ENCODE measurements at regions not wholly inside any gene's neighbourhood (a gene's known extent, or its start where the extent isn't known, plus 50 kb on each side); places are given as distances from the start of the nearest gene placed in this dataset.

GRCh38 chr22:48577691-48578090 lies 1250.0 kb downstream of the BRD1 start:
- TF ChIP-seq ZFP30 (CRISPR knock-in tag; IDR thresholded peaks at IDR 0.05) (no peak), POU6F1 (CRISPR knock-in tag; IDR thresholded peaks at IDR 0.05; ENCODE audit: borderline replicate concordance, low read depth) (no peak), TCF4 (CRISPR knock-in tag; IDR thresholded peaks at IDR 0.05; ENCODE audit: borderline replicate concordance) (no peak), CSDC2 (CRISPR knock-in tag; IDR thresholded peaks at IDR 0.05) (no peak), SNAI2 (CRISPR knock-in tag; IDR thresholded peaks at IDR 0.05) (no peak), ZFP3 (CRISPR knock-in tag; IDR thresholded peaks at IDR 0.05) (no peak), ZNF8 (CRISPR knock-in tag; IDR thresholded peaks at IDR 0.05) (no peak), ESRRG (CRISPR knock-in tag; IDR thresholded peaks at IDR 0.05) (no peak), BACH2 (CRISPR knock-in tag; IDR thresholded peaks at IDR 0.05; ENCODE audit: borderline replicate concordance) (no peak)
- TF ChIP-seq, protein P1, sequence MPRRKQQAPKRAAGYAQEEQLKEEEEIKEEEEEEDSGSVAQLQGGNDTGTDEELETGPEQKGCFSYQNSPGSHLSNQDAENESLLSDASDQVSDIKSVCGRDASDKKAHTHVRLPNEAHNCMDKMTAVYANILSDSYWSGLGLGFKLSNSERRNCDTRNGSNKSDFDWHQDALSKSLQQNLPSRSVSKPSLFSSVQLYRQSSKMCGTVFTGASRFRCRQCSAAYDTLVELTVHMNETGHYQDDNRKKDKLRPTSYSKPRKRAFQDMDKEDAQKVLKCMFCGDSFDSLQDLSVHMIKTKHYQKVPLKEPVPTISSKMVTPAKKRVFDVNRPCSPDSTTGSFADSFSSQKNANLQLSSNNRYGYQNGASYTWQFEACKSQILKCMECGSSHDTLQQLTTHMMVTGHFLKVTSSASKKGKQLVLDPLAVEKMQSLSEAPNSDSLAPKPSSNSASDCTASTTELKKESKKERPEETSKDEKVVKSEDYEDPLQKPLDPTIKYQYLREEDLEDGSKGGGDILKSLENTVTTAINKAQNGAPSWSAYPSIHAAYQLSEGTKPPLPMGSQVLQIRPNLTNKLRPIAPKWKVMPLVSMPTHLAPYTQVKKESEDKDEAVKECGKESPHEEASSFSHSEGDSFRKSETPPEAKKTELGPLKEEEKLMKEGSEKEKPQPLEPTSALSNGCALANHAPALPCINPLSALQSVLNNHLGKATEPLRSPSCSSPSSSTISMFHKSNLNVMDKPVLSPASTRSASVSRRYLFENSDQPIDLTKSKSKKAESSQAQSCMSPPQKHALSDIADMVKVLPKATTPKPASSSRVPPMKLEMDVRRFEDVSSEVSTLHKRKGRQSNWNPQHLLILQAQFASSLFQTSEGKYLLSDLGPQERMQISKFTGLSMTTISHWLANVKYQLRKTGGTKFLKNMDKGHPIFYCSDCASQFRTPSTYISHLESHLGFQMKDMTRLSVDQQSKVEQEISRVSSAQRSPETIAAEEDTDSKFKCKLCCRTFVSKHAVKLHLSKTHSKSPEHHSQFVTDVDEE (CRISPR knock-in tag; IDR thresholded peaks at IDR 0.05): no peak
- TF ChIP-seq, protein P2, sequence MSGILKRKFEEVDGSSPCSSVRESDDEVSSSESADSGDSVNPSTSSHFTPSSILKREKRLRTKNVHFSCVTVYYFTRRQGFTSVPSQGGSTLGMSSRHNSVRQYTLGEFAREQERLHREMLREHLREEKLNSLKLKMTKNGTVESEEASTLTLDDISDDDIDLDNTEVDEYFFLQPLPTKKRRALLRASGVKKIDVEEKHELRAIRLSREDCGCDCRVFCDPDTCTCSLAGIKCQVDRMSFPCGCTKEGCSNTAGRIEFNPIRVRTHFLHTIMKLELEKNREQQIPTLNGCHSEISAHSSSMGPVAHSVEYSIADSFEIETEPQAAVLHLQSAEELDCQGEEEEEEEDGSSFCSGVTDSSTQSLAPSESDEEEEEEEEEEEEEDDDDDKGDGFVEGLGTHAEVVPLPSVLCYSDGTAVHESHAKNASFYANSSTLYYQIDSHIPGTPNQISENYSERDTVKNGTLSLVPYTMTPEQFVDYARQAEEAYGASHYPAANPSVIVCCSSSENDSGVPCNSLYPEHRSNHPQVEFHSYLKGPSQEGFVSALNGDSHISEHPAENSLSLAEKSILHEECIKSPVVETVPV (CRISPR knock-in tag; IDR thresholded peaks at IDR 0.05): no peak
- TF ChIP-seq, protein P3, sequence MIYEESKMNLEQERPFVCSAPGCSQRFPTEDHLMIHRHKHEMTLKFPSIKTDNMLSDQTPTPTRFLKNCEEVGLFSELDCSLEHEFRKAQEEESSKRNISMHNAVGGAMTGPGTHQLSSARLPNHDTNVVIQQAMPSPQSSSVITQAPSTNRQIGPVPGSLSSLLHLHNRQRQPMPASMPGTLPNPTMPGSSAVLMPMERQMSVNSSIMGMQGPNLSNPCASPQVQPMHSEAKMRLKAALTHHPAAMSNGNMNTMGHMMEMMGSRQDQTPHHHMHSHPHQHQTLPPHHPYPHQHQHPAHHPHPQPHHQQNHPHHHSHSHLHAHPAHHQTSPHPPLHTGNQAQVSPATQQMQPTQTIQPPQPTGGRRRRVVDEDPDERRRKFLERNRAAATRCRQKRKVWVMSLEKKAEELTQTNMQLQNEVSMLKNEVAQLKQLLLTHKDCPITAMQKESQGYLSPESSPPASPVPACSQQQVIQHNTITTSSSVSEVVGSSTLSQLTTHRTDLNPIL (CRISPR knock-in tag; IDR thresholded peaks at IDR 0.05; ENCODE audit: low read depth): no peak

DNA sequence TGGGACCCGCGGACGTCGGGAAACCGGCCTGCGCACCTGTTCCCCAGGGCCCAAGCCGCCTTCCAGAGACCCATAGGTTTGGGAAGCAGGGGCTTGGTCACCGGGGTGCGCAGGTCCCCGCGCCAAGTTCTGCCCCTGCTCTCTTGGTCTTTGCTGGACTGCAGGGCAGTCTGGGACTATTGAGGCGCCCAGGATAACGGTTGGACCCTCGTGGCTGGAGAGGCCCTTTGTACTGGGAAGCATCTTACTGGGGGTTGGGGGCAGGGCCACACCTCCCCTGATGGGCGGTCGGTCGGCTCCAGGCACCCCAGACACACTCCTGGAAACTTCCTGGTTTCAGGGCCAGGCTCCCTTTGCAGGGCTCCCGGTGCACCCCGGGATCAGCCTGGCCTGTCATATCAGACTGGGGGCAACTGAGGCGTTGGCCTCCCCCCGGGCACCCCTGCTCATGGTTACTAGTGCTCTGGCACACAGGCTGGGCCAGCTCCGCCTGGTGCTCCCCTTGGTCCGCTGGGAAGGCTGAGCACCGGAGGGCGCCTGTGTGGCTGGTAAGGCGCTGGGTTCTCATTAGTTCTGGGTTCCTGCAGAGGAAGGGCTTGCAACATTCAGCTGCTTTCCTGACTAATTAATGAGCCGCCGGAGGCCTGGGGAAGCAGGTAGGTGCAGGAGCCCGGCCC lies 1250.5 kb downstream of the BRD1 start:
- no peak for ATAC-seq
- TF ChIP-seq, protein P1 (CRISPR knock-in tag; IDR thresholded peaks at IDR 0.05): no peak
- no peak for TF ChIP-seq TOX (CRISPR knock-in tag; IDR thresholded peaks at IDR 0.05; ENCODE audit: borderline replicate concordance)
- TF ChIP-seq, protein P4, sequence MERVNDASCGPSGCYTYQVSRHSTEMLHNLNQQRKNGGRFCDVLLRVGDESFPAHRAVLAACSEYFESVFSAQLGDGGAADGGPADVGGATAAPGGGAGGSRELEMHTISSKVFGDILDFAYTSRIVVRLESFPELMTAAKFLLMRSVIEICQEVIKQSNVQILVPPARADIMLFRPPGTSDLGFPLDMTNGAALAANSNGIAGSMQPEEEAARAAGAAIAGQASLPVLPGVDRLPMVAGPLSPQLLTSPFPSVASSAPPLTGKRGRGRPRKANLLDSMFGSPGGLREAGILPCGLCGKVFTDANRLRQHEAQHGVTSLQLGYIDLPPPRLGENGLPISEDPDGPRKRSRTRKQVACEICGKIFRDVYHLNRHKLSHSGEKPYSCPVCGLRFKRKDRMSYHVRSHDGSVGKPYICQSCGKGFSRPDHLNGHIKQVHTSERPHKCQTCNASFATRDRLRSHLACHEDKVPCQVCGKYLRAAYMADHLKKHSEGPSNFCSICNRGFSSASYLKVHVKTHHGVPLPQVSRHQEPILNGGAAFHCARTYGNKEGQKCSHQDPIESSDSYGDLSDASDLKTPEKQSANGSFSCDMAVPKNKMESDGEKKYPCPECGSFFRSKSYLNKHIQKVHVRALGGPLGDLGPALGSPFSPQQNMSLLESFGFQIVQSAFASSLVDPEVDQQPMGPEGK (CRISPR knock-in tag; IDR thresholded peaks at IDR 0.05; ENCODE audit: borderline replicate concordance): no peak
- TF ChIP-seq ZFP30 (CRISPR knock-in tag; IDR thresholded peaks at IDR 0.05): no peak
- no peak for TF ChIP-seq ESRRG (CRISPR knock-in tag; IDR thresholded peaks at IDR 0.05)
- TF ChIP-seq, protein P3 (CRISPR knock-in tag; IDR thresholded peaks at IDR 0.05; ENCODE audit: low read depth): no peak
- no peak for TF ChIP-seq ZC3H10 (CRISPR knock-in tag; IDR thresholded peaks at IDR 0.05)
- TF ChIP-seq ZFP3 (CRISPR knock-in tag; IDR thresholded peaks at IDR 0.05): no peak
- TF ChIP-seq SNAI2 (CRISPR knock-in tag; IDR thresholded peaks at IDR 0.05): no peak
- no peak for TF ChIP-seq RARB (CRISPR knock-in tag; IDR thresholded peaks at IDR 0.05)
- TF ChIP-seq, protein P2 (CRISPR knock-in tag; IDR thresholded peaks at IDR 0.05): no peak
- TF ChIP-seq POU6F1 (CRISPR knock-in tag; IDR thresholded peaks at IDR 0.05; ENCODE audit: borderline replicate concordance, low read depth): no peak

More at GRCh38 chr22:48577691-48578090, 1250.0 kb downstream of the BRD1 start:
- no peak for ATAC-seq

All from SK-N-SH treated with all-trans-retinoic acid at 6 μM for 48 hours (cell line).